SIG-M5 treated with dmso at 0.1 percent for 504 hours (cell line): ENCODE measurements at regions not wholly inside any gene's neighbourhood (a gene's known extent, or its start where the extent isn't known, plus 50 kb on each side); places are given as distances from the start of the nearest gene placed in this dataset.

ENCODE experiments used
- DNase-seq: peaks from one replicate; lab custom pipeline; 2025; ENCODE audit not compliant: unreplicated experiment; lab: John Stamatoyannopoulos, UW

GRCh38 chr3:132900481-132900880, 137.7 kb upstream of the TMEM108 start:
- DNase-seq = no peak

- no peak for DNase-seq
Observed at GRCh38 chr3:132898141-132898540, 140.1 kb upstream of the TMEM108 start.

- no peak for DNase-seq
Observed at GRCh38 chr3:132892956-132893355, 145.2 kb upstream of the TMEM108 start.

GRCh38 chr3:132881756-132882409, 156.3 kb upstream of the TMEM108 start:
- no peak for DNase-seq

GRCh38 chr3:132880986-132881385, 157.2 kb upstream of the TMEM108 start:
- DNase-seq = no peak

- no peak for DNase-seq
Observed at GRCh38 chr3:132879656-132880055, 157.4 kb upstream of the NPHP3 start.

- no peak for DNase-seq
Observed at GRCh38 chr3:132874701-132875100, 152.5 kb upstream of the NPHP3 start.

- no peak for DNase-seq
Observed at GRCh38 chr3:132872711-132873110, 150.5 kb upstream of the NPHP3 start.

GRCh38 chr3:132871956-132872355, 149.7 kb upstream of the NPHP3 start:
- DNase-seq = no peak

GRCh38 chr3:132870541-132870940, 148.3 kb upstream of the NPHP3 start:
- DNase-seq = no peak

GRCh38 chr3:132867956-132868355, 145.7 kb upstream of the NPHP3 start:
- DNase-seq = no peak

- DNase-seq = no peak
Observed at GRCh38 chr3:132867526-132867925, 145.3 kb upstream of the NPHP3 start.

- no peak for DNase-seq
Observed at GRCh38 chr3:132857317-132857716, 135.1 kb upstream of the NPHP3 start.

GRCh38 chr3:132854856-132855535, 132.8 kb upstream of the NPHP3 start:
- no peak for DNase-seq

GRCh38 chr3:132847849-132848625, 125.8 kb upstream of the NPHP3 start:
- DNase-seq = no peak

- DNase-seq = no peak
Observed at GRCh38 chr3:132843851-132844553, 121.8 kb upstream of the NPHP3 start.

- no peak for DNase-seq
Observed at GRCh38 chr3:132843349-132843748, 121.1 kb upstream of the NPHP3 start.

- no peak for DNase-seq
Observed at GRCh38 chr3:132841621-132842020, 119.4 kb upstream of the NPHP3 start.

- no peak for DNase-seq
Observed at GRCh38 chr3:132840201-132840700, 118.0 kb upstream of the NPHP3 start.

- no peak for DNase-seq
Observed at GRCh38 chr3:132838477-132838876, 116.3 kb upstream of the NPHP3 start.

GRCh38 chr3:132837615-132838014, 115.4 kb upstream of the NPHP3 start:
- DNase-seq = no peak
